ENCODE measurements at regions not wholly inside any gene's neighbourhood (a gene's known extent, or its start where the extent isn't known, plus 50 kb on each side); places are given as distances from the start of the nearest gene placed in this dataset.

DNA sequence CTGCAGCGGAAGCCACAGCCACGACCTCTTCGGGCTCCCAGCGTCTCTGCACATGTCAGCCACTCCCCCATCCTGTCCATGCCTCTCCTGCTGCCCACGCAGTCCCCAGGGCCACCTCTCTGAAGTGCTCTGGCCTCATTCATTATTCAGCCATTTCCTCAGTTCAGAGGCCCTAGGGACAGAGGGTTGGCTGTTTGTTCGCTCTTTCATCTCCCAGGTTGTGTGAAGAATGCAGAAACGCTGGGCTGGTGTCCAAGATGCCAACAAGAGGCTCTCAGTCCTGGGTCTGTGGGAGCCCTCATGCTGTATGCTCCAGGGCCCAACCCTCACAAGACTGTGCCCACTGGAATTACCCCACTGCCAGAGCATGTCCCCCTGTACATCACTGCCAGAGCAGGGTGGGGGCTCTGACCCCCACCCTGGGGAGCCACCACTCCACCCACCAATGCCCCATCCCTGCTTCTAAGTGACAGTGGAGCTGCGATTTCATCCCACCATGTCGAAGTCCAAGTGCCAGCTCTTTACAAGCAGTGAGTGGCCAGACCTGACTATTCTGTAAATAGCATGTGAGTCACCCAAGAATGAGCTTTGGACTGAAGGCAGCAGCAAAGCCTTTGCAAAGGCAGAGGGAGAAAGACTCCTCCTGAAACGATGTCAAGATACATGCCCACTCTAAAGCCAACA is 209.6 kb downstream of the BUD13 start:
- DNase-seq (ENCODE audit: low read depth in 2 of 2, low spot score in 1 of 2), result no peak

- no peak for DNase-seq (ENCODE audit: low read depth in 2 of 2, low spot score in 1 of 2)
Measured at GRCh38 chr11:116560589-116560988, 212.2 kb downstream of the BUD13 start.

DNA sequence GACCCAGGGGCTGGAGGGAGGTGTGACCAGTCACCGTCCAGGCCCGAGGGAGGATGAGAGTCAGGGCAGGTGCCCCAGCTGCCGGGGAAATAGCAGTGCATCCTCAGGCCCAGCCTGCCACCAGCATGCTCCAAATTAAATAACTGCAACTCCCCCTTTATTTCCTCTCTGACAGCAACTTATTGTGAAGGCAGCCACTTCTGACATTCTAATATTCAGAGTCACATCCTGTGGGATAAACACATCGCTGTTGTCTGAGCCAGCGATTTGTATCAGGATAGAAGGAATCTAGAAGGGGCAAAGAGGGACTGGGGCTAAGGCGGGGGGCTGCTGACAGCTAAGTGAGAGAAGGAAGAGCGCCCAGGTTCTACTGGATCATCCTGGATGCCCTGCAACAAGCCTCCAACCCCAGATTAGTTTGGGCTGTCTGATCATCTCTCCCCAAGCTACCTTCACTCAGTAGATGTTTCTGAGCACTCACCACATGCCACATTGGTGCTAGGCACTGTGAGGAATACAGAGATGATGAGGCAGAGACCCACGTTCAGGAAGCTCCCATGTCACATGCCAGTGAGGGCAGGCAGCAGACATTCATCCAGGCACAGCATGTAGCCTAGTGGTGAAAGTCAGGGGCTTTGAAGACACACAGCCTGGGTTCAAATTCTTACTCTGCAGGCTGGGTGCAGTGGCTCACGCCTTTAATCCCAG is 214.1 kb downstream of the BUD13 start:
- no peak for DNase-seq (ENCODE audit: low read depth in 2 of 2, low spot score in 1 of 2)

DNA sequence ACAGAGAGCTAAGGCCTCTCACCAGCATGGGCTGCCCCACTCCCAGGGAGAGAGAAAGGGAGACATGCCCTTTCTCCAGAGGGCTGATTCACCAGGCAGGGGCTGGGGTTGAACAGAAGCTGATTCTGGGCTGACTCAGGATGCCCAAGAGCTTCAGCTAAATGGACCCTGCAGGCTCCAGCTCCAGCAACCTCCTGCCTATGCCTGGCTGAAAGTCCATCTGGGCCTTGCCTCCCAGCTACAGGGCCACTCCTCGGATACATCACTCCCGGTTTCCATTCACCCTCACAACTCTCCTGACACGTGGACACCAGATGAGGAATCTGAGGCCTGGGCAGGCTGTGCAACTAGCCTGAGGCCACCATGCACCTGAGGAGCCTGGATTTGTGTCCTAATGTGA is 215.5 kb downstream of the BUD13 start:
- no peak for DNase-seq (ENCODE audit: low read depth in 2 of 2, low spot score in 1 of 2)

GRCh38 chr11:116556483-116556882 is 216.3 kb downstream of the BUD13 start:
- DNase-seq (ENCODE audit: low read depth in 2 of 2, low spot score in 1 of 2), result no peak

DNA sequence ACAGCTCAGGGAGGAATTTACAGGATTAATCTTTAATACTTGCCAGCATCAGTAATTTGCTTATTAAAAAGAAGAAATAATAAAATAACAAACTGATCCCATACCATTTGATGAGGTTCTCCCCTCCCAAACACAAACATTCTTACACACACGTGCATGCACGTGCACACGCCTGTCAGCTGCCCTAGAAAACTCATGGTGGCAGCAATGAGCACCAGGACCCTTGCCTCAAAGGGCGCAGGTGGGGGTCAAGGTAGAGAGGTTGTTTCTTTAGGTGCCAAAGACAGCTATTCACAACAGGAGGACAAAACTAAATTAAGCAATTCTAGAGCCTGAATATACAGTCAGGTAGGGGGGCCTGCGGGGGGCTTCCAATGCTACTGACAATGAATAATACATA is 219.3 kb downstream of the BUD13 start:
- DNase-seq (ENCODE audit: low read depth in 2 of 2, low spot score in 1 of 2), result no peak

GRCh38 chr11:116551576-116551975 is 221.2 kb downstream of the BUD13 start:
- no peak for DNase-seq (ENCODE audit: low read depth in 2 of 2, low spot score in 1 of 2)

- DNase-seq (ENCODE audit: low read depth in 2 of 2, low spot score in 1 of 2), result no peak
Measured at GRCh38 chr11:116548256-116548655, 224.5 kb downstream of the BUD13 start.

GRCh38 chr11:116547571-116547970 is 225.2 kb downstream of the BUD13 start:
- DNase-seq (ENCODE audit: low read depth in 2 of 2, low spot score in 1 of 2), result no peak

- no peak for DNase-seq (ENCODE audit: low read depth in 2 of 2, low spot score in 1 of 2)
Measured at GRCh38 chr11:116545912-116546311, 226.9 kb downstream of the BUD13 start.

- DNase-seq (ENCODE audit: low read depth in 2 of 2, low spot score in 1 of 2), result no peak
Measured at GRCh38 chr11:116544721-116545120, 228.1 kb downstream of the BUD13 start.

DNA sequence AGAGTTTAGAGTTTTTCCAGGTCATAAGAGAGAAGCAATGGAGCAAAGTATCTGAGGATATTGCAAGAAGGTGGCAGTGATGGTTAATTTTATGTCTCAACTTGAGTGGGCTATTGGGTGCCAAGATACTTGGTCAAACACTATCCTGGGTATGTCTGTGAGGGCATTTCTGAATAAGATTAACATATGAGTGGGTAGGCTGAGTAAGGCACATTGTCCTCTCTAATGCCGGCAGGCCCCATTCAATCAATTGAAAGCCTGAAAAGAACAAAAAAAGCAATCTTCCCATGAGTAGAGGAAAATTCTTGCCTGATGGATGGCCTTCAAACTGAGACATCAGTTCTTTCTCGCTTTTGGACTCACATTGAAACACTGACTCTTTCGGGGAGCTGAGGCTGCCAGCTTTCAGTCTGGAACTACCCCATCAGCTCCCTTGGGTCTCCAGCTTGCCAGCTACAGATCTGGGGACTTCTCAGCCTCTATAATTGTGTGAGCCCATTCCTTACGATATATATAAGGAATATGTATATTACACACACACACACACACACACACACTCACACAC is 228.8 kb downstream of the BUD13 start:
- DNase-seq (ENCODE audit: low read depth in 2 of 2, low spot score in 1 of 2), result no peak

DNA sequence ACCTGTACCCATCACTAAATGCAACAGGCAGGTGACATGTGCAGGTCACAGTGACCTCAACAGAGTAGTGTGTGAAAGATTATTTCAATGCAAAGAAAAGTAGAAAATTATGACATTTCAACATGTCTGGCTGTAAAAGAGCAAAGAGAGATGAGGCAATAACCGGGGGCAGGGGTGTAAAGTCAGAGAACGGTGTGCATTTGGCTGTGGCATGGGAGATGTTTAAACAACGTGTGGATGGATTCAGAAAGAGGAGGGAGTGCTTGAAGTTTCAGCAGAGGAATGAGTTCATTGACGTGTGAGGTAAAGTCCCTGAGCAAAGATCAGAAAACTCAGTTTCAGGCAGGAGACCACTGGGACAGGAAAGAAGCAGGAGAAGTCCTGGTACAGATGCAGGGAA is 229.7 kb downstream of the BUD13 start:
- no peak for DNase-seq (ENCODE audit: low read depth in 2 of 2, low spot score in 1 of 2)

GRCh38 chr11:116542406-116542805 is 230.4 kb downstream of the BUD13 start:
- DNase-seq (ENCODE audit: low read depth in 2 of 2, low spot score in 1 of 2), result no peak

DNA sequence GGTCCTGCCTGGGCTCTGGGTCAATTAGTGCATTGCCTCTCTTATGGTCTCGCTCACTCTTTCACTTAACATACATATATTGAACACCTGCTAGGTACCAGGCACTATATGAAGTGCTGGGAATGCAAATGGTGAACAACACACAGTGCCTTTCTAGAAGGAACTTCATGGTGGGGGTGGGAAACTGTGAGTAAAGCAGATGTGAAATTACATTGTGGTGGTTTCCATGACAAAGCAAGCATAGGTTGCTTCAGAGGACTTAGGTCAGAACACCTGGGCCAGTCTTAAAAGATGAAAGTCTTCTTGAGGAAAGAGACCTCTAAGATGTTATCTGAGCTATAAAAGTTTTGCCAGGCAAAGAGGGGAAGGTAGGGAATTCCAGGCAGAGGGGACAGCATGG is 231.3 kb downstream of the BUD13 start:
- no peak for DNase-seq (ENCODE audit: low read depth in 2 of 2, low spot score in 1 of 2)

DNA sequence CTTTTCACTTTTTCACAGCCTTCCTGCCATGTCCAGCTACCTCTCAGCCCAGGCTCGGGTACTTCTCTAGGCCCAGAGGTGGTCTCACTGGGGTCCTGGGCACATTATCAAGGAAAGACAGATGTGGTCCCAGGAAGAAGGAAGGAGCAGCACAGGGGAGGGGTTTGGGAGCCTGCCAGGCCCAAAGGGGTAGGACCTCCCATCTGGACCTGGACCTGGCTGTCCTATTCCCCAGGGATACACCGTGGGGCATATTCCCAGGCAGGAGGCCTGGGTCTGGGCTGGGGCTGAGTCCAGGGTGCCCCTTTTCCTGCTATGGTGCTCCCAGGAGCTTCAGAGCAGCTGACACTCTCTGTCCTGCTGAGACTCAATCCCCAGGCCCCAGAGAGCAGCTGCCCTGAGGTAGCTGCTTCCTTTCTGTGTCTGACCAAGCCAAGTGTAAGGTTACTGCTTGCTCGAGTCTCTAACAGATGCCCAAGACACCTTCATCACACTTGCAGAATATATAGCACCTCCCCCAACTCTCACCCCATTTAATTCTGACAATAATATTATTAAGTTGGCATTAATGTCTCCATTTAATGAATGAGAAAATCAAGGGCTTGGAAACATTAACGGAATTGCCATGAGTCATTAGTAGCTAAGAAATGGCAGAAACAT is 232.0 kb downstream of the BUD13 start:
- DNase-seq (ENCODE audit: low read depth in 2 of 2, low spot score in 1 of 2), result no peak

- no peak for DNase-seq (ENCODE audit: low read depth in 2 of 2, low spot score in 1 of 2)
Measured at GRCh38 chr11:116539836-116540418, 232.9 kb downstream of the BUD13 start.

DNA sequence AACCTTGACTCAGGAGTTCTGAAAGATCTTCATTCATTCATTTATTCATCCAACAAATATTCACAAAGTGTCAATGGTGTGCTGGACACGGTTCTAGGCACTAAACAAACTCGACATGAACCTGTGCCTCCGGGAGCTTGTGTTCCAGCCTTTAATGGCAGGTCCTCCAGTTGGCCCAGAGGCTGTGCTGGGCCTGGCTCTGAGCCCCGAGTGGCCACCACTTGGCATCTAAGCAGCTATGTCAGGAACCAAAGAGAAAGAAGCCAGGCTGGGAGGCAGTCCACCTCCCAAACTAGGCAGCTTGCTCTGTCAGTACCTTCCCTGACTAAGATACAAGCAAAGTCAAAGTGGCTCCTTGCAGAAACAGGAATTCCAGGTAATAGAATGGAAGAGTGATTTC is 233.6 kb downstream of the BUD13 start:
- no peak for DNase-seq (ENCODE audit: low read depth in 2 of 2, low spot score in 1 of 2)

- no peak for DNase-seq (ENCODE audit: low read depth in 2 of 2, low spot score in 1 of 2)
Measured at GRCh38 chr11:116538677-116539076, 234.1 kb downstream of the BUD13 start.

DNA sequence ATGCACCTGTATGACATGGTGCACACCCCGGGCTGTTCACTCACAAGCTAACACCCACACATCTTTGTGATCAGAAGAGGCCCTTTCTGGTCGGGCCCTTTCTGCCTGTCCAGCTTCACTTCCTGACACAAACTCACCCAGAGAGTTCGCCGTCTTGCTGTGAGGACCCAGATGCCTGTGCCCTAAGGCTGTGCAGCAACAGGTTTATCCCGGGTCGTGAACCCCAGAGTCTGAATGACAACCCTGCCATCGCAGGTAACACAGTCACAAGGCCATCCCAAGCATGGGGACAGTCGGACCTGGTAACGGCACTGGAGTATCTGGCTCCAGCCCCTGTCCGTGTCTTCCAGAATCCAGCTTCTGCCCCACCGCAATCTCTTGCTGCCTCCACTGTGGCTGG is 235.1 kb downstream of the BUD13 start:
- DNase-seq (ENCODE audit: low read depth in 2 of 2, low spot score in 1 of 2), result no peak

- DNase-seq (ENCODE audit: low read depth in 2 of 2, low spot score in 1 of 2), result no peak
Measured at GRCh38 chr11:116537121-116537520, 235.7 kb downstream of the BUD13 start.

GRCh38 chr11:116536416-116536815 is 236.4 kb downstream of the BUD13 start:
- no peak for DNase-seq (ENCODE audit: low read depth in 2 of 2, low spot score in 1 of 2)
